K562 (cell line): ENCODE measurements at regions not wholly inside any gene's neighbourhood (a gene's known extent, or its start where the extent isn't known, plus 50 kb on each side); places are given as distances from the start of the nearest gene placed in this dataset.

Source experiments
- ATAC-seq: fragments of 200-7000 bp; cut with Tn5 transposase; 3 replicates; pipeline ENCODE4 v1.9.1; 2020; ENCODE audit warnings: moderate library complexity
- BruUV-seq: library from RNA; stranded (reverse); fragments of 400-500 nt; replicated peaks from 2 replicates; lab custom pipeline; 2021; lab: Mats Ljungman, UMichigan
- CTCF ChIA-PET: fragments of 300-600 bp; formaldehyde crosslinking; extraction: SDS; loops from one replicate; lab custom pipeline; 2021; ENCODE audit warnings: low intra/inter-chr PET ratio; lab: Yijun Ruan, JAX
- POLR2A ChIA-PET: fragments of 300-600, 350-650 bp; sonication (Branson Sonifier 250); formaldehyde crosslinking; extraction: SDS; loops from one replicate; lab custom pipeline; 2021; ENCODE audit warnings: antibody characterized with exemption, inconsistent platforms; lab: Yijun Ruan, JAX
- DNase-seq, 4 experiments: peaks; one replicate each; pipeline versions ENCODE4 v3.0.0 to v3.0.0-alpha.2; 2011 to 2018; ENCODE audit warnings: low spot score in 3 of 4, mixed read lengths in 3 of 4; ENCODE audit errors: extremely low read depth in 1 of 4
- FAIRE-seq: peaks from 2 replicates; lab custom pipeline; 2011; peaks lifted over from hg19 to GRCh38; lab: Jason Lieb, UNC
- H2AFZ ChIP-seq: 2 replicates; pipeline ENCODE4 v1.6.0; 2011; ENCODE audit warnings: low read depth, low read length, control low read depth, inconsistent platforms
- H3K27ac ChIP-seq: fragments of 200-600 bp; 3 replicates; pipeline ENCODE4 v1.8.0; 2011; ENCODE audit warnings: low read depth, mild to moderate bottlenecking, control low read depth, inconsistent platforms, low read length, moderate library complexity, mixed read lengths; ENCODE audit errors: extremely low read depth
- H3K27me3 ChIP-seq, 2 experiments: fragments of 300-600 bp in 1 of 2; 2 replicates in 1 of 2; 3 replicates in 1 of 2; pipeline versions ENCODE4 v1.6.0 to v1.8.0; 2011; ENCODE audit warnings: inconsistent platforms in 2 of 2, low read length in 2 of 2, mild to moderate bottlenecking in 1 of 2, mixed read lengths in 1 of 2, moderate library complexity in 1 of 2; ENCODE audit not compliant: control insufficient read depth in 2 of 2, insufficient read depth in 2 of 2
- H3K36me3 ChIP-seq: fragments of 300-600 bp; 3 replicates; pipeline ENCODE4 v1.8.0; 2011; ENCODE audit warnings: mild to moderate bottlenecking, low read length, inconsistent platforms; ENCODE audit not compliant: control insufficient read depth, insufficient read depth
- H3K4me1 ChIP-seq, 2 experiments: fragments of 200-600 bp in 1 of 2; replicated peaks in 1 of 2; 2 replicates in 1 of 2; 3 replicates in 1 of 2; pipeline versions ENCODE4 v1.5.1 to v1.8.0; 2011; ENCODE audit warnings: inconsistent platforms in 2 of 2, low read length in 2 of 2, mild to moderate bottlenecking in 1 of 2, mixed read lengths in 1 of 2, moderate library complexity in 1 of 2; ENCODE audit not compliant: control insufficient read depth in 2 of 2, insufficient read depth in 2 of 2
- H3K4me2 ChIP-seq: 2 replicates; pipeline ENCODE4 v1.6.1; 2011; ENCODE audit warnings: low read length, control low read depth, inconsistent platforms, mixed read lengths; ENCODE audit not compliant: insufficient read depth
- H3K4me3 ChIP-seq: fragments of 200-600 bp; sonication (generic), shearing (Covaris generic); 2 replicates; pipeline ENCODE4 v1.5.1; 2016; ENCODE audit warnings: control low read depth, inconsistent platforms
- H3K79me2 ChIP-seq: fragments of 200-600 bp; 3 replicates; pipeline ENCODE4 v1.8.0; 2011; ENCODE audit warnings: low read length, inconsistent platforms; ENCODE audit not compliant: control insufficient read depth, insufficient read depth
- H3K9ac ChIP-seq, 2 experiments: 2 replicates each; pipeline versions ENCODE4 v1.6.0 to v1.6.1; 2011; ENCODE audit warnings: low read depth in 2 of 2, low read length in 2 of 2, control low read depth in 1 of 2, inconsistent platforms in 1 of 2, mild to moderate bottlenecking in 1 of 2, mixed read lengths in 1 of 2; ENCODE audit not compliant: insufficient read depth in 1 of 2
- H3K9me1 ChIP-seq: one replicate; pipeline ENCODE4 v1.6.0; 2011; ENCODE audit warnings: inconsistent platforms, mild to moderate bottlenecking, low read length, moderate library complexity; ENCODE audit not compliant: control insufficient read depth, insufficient read depth
- H3K9me3 ChIP-seq: replicated peaks from 2 replicates; pipeline ENCODE4 v1.5.1; 2011; ENCODE audit warnings: low read depth, low read length, inconsistent platforms; ENCODE audit not compliant: control insufficient read depth, insufficient read depth
- H4K20me1 ChIP-seq: replicated peaks from 2 replicates; pipeline ENCODE4 v1.6.1; 2011; ENCODE audit warnings: low read length, inconsistent platforms, mixed read lengths; ENCODE audit not compliant: control insufficient read depth, insufficient read depth
- CBFA2T3 ChIP-seq: fragments of 450-650 bp; IDR thresholded peaks from 2 replicates; pipeline ENCODE4 v1.6.1; 2017
- CHD1 ChIP-seq: fragments of 200-600 bp; sonication (generic); IDR thresholded peaks from one replicate; pipeline ENCODE4 v1.6.1; 2012; ENCODE audit warnings: mild to moderate bottlenecking, moderate library complexity, low read length, inconsistent platforms
- E2F5 ChIP-seq: sonication (generic); formaldehyde crosslinking; IDR thresholded peaks from 2 replicates; pipeline ENCODE4 v1.8.0; 2022; ENCODE audit warnings: mild to moderate bottlenecking, missing genetic modification reagents
- EGR1 ChIP-seq: fragments of 450-650 bp; conservative IDR thresholded peaks from 2 replicates; pipeline ENCODE4 v1.6.1; 2017; ENCODE audit warnings: mild to moderate bottlenecking
- ELK3 ChIP-seq: fragments of 450-650 bp; formaldehyde crosslinking; IDR thresholded peaks from 2 replicates; pipeline ENCODE4 v1.4.0; 2020; ENCODE audit warnings: mild to moderate bottlenecking
- ESRRA ChIP-seq: fragments of 450-650 bp; IDR thresholded peaks from 2 replicates; pipeline ENCODE4 v1.6.1; 2014; ENCODE audit warnings: low read depth, mild to moderate bottlenecking, moderate library complexity, borderline replicate concordance
- HDAC3 ChIP-seq: fragments of 450-650 bp; IDR thresholded peaks from 2 replicates; pipeline ENCODE4 v1.6.1; 2018; ENCODE audit warnings: borderline replicate concordance, mild to moderate bottlenecking, moderate library complexity; ENCODE audit not compliant: partially characterized antibody
- HDAC6 ChIP-seq: IDR thresholded peaks from 2 replicates; pipeline ENCODE4 v1.6.1; 2012; ENCODE audit warnings: low read depth, mild to moderate bottlenecking, control low read depth, inconsistent platforms, low read length, moderate library complexity
- HMGXB4 ChIP-seq: sonication (generic); formaldehyde crosslinking; IDR thresholded peaks from 2 replicates; pipeline ENCODE4 v1.8.1; 2023; ENCODE audit warnings: mild to moderate bottlenecking, missing genetic modification reagents
- LARP7 ChIP-seq: fragments of 450-650 bp; IDR thresholded peaks from 2 replicates; pipeline ENCODE4 v1.6.1; 2016
- SMARCB1 ChIP-seq: IDR thresholded peaks from 2 replicates; pipeline ENCODE4 v1.6.1; 2011; ENCODE audit warnings: improper control_type of control experiment, low read depth; ENCODE audit not compliant: insufficient read length
- USF1 ChIP-seq: sonication (generic); formaldehyde crosslinking; IDR thresholded peaks from 2 replicates; pipeline ENCODE4 v1.9.0; 2022; ENCODE audit warnings: mild to moderate bottlenecking, missing genetic modification reagents
- ZKSCAN8 ChIP-seq: fragments of 200-800 bp; sonication (Bioruptor generic); IDR thresholded peaks from 2 replicates; pipeline ENCODE4 v1.6.1; 2016; ENCODE audit warnings: missing genetic modification characterization, missing compliant biosample characterization
- ZNF274 ChIP-seq: IDR thresholded peaks from 2 replicates; pipeline ENCODE4 v1.6.1; 2011; ENCODE audit warnings: low read depth, mild to moderate bottlenecking, low read length, moderate library complexity, borderline replicate concordance
- ZNF79 ChIP-seq: fragments of 250-450 bp; sonication (Bioruptor Pico); IDR thresholded peaks from 2 replicates; pipeline ENCODE4 v1.4.0; 2020; ENCODE audit warnings: low read depth, mild to moderate bottlenecking, moderate library complexity
- ZZZ3 ChIP-seq: fragments of 450-650 bp; IDR thresholded peaks from 2 replicates; pipeline ENCODE4 v1.6.1; 2016; ENCODE audit warnings: antibody characterized with exemption, mild to moderate bottlenecking, moderate library complexity
- WGBS: fragments of 100-300 bp; shearing (Covaris generic); methylation state at CpG from one replicate; pipeline ENCODE4 v1.1.6; 2016; ENCODE audit warnings: low coverage, mixed read lengths; ENCODE audit not compliant: insufficient coverage; ENCODE audit errors: missing lambda C conversion rate; 5-methylcytosine and 5-hydroxymethylcytosine counted together
- in situ Hi-C: fragments of 300-500 bp; cut with MboI; formaldehyde crosslinking; loops from 4 replicates; pipeline ENCODE4 v1.15.0; 2018; ENCODE audit warnings: inconsistent platforms, mixed read lengths
- intact Hi-C: fragments of 100-400 bp; cut with micrococcal nuclease; formaldehyde crosslinking; loops from 2 replicates; pipeline ENCODE4 v1.14.2; 2022

GRCh38 chr2:23029951-23030350 lies 355.0 kb upstream of the KLHL29 start (continued):
- no peak for TF ChIP-seq HMGXB4 (CRISPR knock-in tag)
- TF ChIP-seq HDAC6: no peak
- TF ChIP-seq LARP7: no peak
- TF ChIP-seq SMARCB1: no peak
- TF ChIP-seq ELK3 (CRISPR knock-in tag): no peak

- H3K4me1 ChIP-seq: no peaks in the 10 kb centered on the region
- FAIRE-seq: no peak
- H3K79me2 ChIP-seq: no peaks in the 10 kb centered on the region
- H3K4me2 ChIP-seq: no peak overlapping the region
- no peaks in the 10 kb centered on the region for H3K9me1 ChIP-seq
- intact Hi-C loops (no loop called here), in situ Hi-C loops (no loop called here)
- no peak overlapping the region for H2AFZ ChIP-seq
- WGBS: 4% methylated on average over 3 of the region's 3 CpGs
- CTCF ChIA-PET: no interaction called here
- no peaks in the 10 kb centered on the region for H4K20me1 ChIP-seq
- no peaks in the 10 kb centered on the region for H3K36me3 ChIP-seq
- H3K9ac ChIP-seq: no peak overlapping the region
- no peaks in the 10 kb centered on the region for H3K9me3 ChIP-seq
- DNase-seq: no peak
- no peak overlapping the region for H3K27ac ChIP-seq
- no peak for ATAC-seq
- no TSS peak for BruUV-seq
- H3K27me3 ChIP-seq: no peaks in the 10 kb centered on the region
- no peak overlapping the region for H3K4me3 ChIP-seq
- POLR2A ChIA-PET: interaction anchor here (0.5 kb wide), 1 partner anchor 19 kb away, joined by 4 read pairs; no protein-coding TSS in a partner anchor
- TF ChIP-seq ZZZ3: no peak
- no peak for TF ChIP-seq CBFA2T3
- TF ChIP-seq HDAC3: no peak
- TF ChIP-seq ZKSCAN8 (CRISPR knock-in tag): no peak
- TF ChIP-seq E2F5: no peak
- TF ChIP-seq ZNF79 (CRISPR knock-in tag): no peak
- TF ChIP-seq EGR1: no peak
- TF ChIP-seq ESRRA: no peak
- TF ChIP-seq ZNF274: no peak
- no peak for TF ChIP-seq CHD1
- no peak for TF ChIP-seq USF1 (CRISPR knock-in tag)
Observed at GRCh38 chr2:23034996-23035395, 350.0 kb upstream of the KLHL29 start.
